ENCODE measurements at regions not wholly inside any gene's neighbourhood (a gene's known extent, or its start where the extent isn't known, plus 50 kb on each side); places are given as distances from the start of the nearest gene placed in this dataset.

DNA sequence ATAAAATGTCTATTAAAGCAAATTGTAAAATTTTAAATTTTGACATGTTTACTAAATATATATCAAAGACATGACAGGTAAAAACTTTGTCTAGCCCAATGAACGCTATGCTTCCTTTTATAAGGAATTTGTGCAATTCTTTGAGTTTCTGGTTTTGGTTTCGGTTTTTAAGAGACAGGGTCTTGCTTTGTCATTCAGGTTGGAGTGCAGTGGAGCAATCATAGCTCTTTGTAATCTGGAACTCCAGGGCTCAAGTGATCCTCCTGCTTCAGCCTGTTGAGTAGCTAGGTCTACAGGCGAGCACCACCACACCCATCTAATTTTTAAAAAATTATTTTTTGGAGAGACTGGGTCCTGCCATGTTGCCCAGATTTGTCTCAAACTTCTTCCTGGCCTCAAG lies 60.7 kb downstream of the BLTP1 start:
- TF ChIP-seq, protein P1, sequence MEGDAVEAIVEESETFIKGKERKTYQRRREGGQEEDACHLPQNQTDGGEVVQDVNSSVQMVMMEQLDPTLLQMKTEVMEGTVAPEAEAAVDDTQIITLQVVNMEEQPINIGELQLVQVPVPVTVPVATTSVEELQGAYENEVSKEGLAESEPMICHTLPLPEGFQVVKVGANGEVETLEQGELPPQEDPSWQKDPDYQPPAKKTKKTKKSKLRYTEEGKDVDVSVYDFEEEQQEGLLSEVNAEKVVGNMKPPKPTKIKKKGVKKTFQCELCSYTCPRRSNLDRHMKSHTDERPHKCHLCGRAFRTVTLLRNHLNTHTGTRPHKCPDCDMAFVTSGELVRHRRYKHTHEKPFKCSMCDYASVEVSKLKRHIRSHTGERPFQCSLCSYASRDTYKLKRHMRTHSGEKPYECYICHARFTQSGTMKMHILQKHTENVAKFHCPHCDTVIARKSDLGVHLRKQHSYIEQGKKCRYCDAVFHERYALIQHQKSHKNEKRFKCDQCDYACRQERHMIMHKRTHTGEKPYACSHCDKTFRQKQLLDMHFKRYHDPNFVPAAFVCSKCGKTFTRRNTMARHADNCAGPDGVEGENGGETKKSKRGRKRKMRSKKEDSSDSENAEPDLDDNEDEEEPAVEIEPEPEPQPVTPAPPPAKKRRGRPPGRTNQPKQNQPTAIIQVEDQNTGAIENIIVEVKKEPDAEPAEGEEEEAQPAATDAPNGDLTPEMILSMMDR (conservative IDR thresholded peaks at IDR 0.05): no peak
- TF ChIP-seq EZH2 (IDR thresholded peaks at IDR 0.05; ENCODE audit: low read depth): no peak

All from PC-9 (cell line).